DOHH2 (cell line): ENCODE measurements at regions not wholly inside any gene's neighbourhood (a gene's known extent, or its start where the extent isn't known, plus 50 kb on each side); places are given as distances from the start of the nearest gene placed in this dataset.

Experiments
- EZH2phosphoT487 ChIP-seq: fragments of 200-600 bp; sonication (generic); IDR thresholded peaks from 2 replicates; pipeline ENCODE4 v1.6.1; 2017; ENCODE audit warnings: borderline replicate concordance, mild to moderate bottlenecking, antibody characterized with exemption, low read length, moderate library complexity, mixed read lengths
- TF ChIP-seq, protein P1 (sequence below): fragments of 200-600 bp; sonication (generic); IDR thresholded peaks from one replicate; pipeline ENCODE4 v1.5.1; 2014; ENCODE audit warnings: antibody characterized with exemption, mild to moderate bottlenecking, low read depth, low read length; ENCODE audit not compliant: poor library complexity, severe bottlenecking

DNA sequence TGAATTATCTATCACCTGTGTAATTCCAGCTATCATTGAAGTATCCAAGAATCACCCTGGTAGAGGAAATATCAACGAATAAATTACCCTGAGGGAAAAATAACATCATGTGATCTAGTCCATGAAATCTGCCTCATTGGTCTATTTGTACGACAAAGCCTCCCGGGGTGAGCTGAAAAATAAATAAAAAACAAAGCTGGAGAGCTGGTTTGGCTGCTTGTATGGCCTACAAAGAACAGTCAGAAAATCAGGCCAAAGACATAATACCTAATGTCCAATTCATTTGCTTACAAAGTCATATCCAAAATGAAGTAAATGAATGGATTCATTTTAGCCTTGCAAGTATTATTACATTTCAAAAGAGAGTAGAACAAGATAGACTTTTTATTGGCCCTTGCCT lies 449.9 kb downstream of the KLF12 start:
- TF ChIP-seq, protein P1, sequence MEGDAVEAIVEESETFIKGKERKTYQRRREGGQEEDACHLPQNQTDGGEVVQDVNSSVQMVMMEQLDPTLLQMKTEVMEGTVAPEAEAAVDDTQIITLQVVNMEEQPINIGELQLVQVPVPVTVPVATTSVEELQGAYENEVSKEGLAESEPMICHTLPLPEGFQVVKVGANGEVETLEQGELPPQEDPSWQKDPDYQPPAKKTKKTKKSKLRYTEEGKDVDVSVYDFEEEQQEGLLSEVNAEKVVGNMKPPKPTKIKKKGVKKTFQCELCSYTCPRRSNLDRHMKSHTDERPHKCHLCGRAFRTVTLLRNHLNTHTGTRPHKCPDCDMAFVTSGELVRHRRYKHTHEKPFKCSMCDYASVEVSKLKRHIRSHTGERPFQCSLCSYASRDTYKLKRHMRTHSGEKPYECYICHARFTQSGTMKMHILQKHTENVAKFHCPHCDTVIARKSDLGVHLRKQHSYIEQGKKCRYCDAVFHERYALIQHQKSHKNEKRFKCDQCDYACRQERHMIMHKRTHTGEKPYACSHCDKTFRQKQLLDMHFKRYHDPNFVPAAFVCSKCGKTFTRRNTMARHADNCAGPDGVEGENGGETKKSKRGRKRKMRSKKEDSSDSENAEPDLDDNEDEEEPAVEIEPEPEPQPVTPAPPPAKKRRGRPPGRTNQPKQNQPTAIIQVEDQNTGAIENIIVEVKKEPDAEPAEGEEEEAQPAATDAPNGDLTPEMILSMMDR = no peak
- TF ChIP-seq EZH2phosphoT487 = no peak
